Activated T-cell treated with anti-CD3 and anti-CD28 coated beads, Interleukin-2, amount 50 U/mL, for 4 hours (primary cell): ENCODE measurements at regions not wholly inside any gene's neighbourhood (a gene's known extent, or its start where the extent isn't known, plus 50 kb on each side); places are given as distances from the start of the nearest gene placed in this dataset.

Experiments used
- ATAC-seq, 2 donors: fragments of 200-7000 bp; cut with Tn5 transposase; one replicate each; pipeline ENCODE4 v1.10.0; 2021
- DNase-seq: peaks from one replicate; pipeline ENCODE4 v3.0.0-alpha.2; 2020
- H3K27me3 Mint-ChIP-seq: one replicate; pipeline ENCODE4 v1.8.0; 2021; ENCODE audit warnings: low read depth, mixed read lengths
- H3K36me3 Mint-ChIP-seq: one replicate; pipeline ENCODE4 v1.8.0; 2022; ENCODE audit warnings: mixed read lengths; ENCODE audit not compliant: insufficient read depth
- H3K4me1 Mint-ChIP-seq: one replicate; pipeline ENCODE4 v1.8.0; 2021; ENCODE audit warnings: low read depth, mixed read lengths
- H3K4me3 Mint-ChIP-seq: one replicate; pipeline ENCODE4 v1.8.0; 2021; ENCODE audit warnings: mild to moderate bottlenecking, moderate library complexity, mixed read lengths
- H3K9me3 Mint-ChIP-seq: one replicate; pipeline ENCODE4 v1.8.0; 2021; ENCODE audit warnings: mixed read lengths

DNA sequence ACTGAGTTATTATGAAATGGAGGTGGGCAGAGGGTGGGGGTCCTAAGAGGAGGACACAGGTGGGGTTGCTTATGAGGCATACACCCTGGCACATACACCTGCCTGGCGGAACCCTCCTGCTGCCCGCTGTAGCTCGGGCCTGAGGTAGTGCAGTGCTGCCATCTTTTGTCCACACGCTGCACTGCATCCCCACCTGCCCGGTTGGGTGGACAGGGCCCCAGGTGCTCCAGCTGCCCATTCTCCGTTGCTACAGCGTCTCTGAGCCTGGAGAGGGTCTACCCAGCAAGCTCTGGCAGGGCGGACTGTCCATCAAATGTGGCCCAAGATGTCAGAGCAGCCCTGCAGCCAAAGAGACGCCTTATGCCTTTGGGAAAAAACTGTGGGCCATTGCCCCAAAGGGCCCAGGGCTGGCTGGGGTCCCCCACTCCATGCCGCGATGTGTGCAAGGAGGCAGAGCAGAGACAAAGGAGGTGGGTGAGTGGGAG is 131.2 kb downstream of the BUD13 start:
- peaks cover 8% of the 10 kb centered on the region for H3K27me3 Mint-ChIP-seq
- H3K36me3 Mint-ChIP-seq, result no peaks in the 10 kb centered on the region
- no peaks in the 10 kb centered on the region for H3K9me3 Mint-ChIP-seq
- ATAC-seq, result no peak
- H3K4me1 Mint-ChIP-seq, result no peaks in the 10 kb centered on the region
- DNase-seq, result no peak
- H3K4me3 Mint-ChIP-seq, result no peak overlapping the region

DNA sequence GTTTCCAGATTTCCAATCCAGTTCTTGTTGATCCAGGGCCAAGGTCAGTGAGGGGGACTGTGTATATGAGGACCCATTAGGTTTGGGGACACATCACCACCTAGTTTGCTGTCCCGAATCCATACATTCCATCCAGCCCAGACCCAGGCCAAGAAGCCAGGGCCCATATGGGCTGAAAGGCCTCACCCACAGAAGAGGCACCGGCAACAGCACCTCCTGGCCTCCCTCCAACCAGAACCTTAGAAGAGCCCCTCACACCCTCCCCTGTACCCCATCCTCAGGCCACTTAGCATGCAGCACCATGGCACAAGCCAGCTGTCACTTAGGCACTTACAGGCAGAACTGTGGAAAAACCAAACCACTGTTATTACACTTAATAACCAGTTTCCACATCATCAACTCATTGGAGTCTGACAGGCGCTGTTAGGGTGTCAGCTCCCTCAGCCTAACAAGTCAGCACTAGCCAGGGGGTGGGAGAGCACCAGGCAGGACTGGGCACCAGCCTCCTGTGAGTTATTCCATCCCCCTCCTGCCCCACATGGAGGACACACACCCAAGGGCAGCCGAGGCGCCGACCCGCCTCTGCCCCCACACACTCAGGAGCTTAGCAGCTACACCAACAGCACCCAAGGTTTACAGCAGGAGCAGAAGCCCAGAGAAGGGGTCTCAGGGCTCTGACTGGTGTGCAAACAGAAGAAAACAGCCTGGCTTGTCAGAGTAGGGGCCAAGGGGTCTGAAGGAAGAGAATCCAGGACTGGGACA is 132.0 kb downstream of the BUD13 start:
- H3K4me3 Mint-ChIP-seq, result no peak overlapping the region
- H3K4me1 Mint-ChIP-seq, result no peaks in the 10 kb centered on the region
- ATAC-seq (no peak), DNase-seq (no peak)
- peaks cover 8% of the 10 kb centered on the region for H3K27me3 Mint-ChIP-seq
- H3K9me3 Mint-ChIP-seq, result no peaks in the 10 kb centered on the region
- H3K36me3 Mint-ChIP-seq, result no peaks in the 10 kb centered on the region

DNA sequence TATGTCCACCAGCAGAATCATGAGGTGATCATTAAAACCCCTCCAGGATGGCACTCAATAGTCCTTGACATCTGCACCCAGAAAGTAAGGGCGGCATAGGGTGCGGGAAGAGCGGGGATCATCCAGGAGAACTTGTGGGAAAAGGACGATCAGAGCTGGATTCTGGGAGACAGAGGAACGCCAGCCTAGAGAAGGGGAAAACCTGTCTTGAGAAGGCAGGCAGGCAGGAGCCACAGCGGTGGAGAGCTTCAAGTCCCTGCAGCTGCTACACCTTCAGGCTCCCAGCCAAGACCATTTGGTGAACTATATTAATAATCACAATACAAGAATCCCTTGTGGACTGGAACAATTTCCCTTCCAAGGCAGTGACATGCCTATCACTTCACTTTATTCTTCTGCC is 134.3 kb downstream of the BUD13 start:
- DNase-seq, result no peak
- no peaks in the 10 kb centered on the region for H3K9me3 Mint-ChIP-seq
- ATAC-seq, result no peak
- H3K4me3 Mint-ChIP-seq, result no peak overlapping the region
- no peaks in the 10 kb centered on the region for H3K36me3 Mint-ChIP-seq
- H3K27me3 Mint-ChIP-seq, result peaks cover 3% of the 10 kb centered on the region
- no peaks in the 10 kb centered on the region for H3K4me1 Mint-ChIP-seq

DNA sequence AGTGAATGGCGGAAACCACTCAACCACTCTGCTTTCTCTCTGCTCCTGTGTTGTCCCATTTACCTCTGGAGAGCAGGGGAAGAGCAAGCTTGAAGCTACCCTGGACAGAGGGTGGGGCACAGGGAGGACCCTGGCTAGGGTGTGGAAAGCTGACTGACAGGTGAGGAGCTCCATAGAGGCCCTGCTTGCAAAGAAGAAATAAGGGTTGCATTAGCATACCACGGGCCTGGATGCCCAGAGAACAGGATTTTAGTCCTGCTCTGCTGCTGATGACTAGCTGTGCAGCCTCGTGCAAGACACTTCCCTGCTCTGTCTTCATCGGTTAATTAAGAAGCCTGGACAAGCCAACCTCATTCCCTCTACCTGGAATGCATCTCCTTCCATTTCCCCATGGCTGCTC is 135.0 kb downstream of the BUD13 start:
- Mint-ChIP-seq H3K4me1 (no peaks in the 10 kb centered on the region), H3K9me3 (no peaks in the 10 kb centered on the region), H3K36me3 (no peaks in the 10 kb centered on the region), H3K4me3 (no peak overlapping the region), H3K27me3 (peaks cover 3% of the 10 kb centered on the region)
- ATAC-seq (no peak), DNase-seq (no peak)

DNA sequence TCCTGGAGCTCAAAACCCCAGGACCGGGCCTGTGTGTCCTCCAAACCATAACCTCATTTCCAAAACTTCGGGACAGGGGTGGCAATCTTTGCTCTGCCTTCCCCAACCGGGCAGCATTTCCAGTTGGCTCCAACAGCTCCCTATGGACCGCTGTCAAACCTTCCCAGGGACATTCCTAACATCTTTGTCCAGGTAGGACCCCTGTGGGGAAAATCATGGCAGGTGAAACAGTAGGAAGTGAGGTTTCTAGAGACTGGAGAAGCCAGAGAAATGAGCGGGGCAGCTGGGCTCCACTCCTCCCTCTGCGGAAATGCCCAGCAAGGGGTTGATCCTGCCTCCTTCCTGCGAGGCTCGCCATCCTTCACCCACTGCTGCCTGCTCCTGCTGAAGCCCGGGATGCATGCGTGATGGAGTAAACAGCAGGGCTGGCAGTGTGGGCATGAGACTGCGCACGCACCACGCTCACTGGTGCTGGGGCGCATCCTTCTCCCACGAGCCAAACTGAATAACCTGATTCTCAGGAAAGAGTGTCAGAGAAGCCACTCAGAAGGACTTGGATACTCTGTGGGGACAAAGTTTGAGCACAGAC is 136.4 kb downstream of the BUD13 start:
- H3K36me3 Mint-ChIP-seq, result no peaks in the 10 kb centered on the region
- H3K4me3 Mint-ChIP-seq, result no peak overlapping the region
- DNase-seq (no peak), ATAC-seq (no peak)
- H3K27me3 Mint-ChIP-seq, result no peaks in the 10 kb centered on the region
- no peaks in the 10 kb centered on the region for H3K9me3 Mint-ChIP-seq
- H3K4me1 Mint-ChIP-seq, result no peaks in the 10 kb centered on the region

DNA sequence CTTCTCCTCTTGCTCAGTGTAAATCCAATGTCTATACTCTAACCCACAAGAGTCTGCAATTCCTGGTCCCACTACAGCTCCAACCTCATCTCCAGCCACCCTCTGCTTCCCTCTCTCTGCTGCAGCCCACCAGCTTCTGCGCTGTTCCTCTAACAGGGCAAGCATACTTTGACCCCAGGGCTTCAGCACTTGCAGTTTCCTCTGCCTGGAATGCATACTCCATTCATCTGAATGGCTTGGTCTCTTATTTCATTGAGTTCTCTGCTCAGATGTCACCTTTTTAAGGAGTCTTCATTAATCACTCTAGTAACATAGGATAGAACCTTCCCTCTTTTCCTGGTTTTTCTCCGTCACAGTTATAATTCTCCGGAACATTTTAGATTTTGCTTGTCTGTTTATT is 141.6 kb downstream of the BUD13 start:
- H3K4me1 Mint-ChIP-seq, result no peaks in the 10 kb centered on the region
- DNase-seq (no peak), ATAC-seq (no peak)
- peaks cover 3% of the 10 kb centered on the region for H3K27me3 Mint-ChIP-seq
- H3K9me3 Mint-ChIP-seq, result peaks cover 6% of the 10 kb centered on the region
- no peak overlapping the region for H3K4me3 Mint-ChIP-seq
- no peaks in the 10 kb centered on the region for H3K36me3 Mint-ChIP-seq

DNA sequence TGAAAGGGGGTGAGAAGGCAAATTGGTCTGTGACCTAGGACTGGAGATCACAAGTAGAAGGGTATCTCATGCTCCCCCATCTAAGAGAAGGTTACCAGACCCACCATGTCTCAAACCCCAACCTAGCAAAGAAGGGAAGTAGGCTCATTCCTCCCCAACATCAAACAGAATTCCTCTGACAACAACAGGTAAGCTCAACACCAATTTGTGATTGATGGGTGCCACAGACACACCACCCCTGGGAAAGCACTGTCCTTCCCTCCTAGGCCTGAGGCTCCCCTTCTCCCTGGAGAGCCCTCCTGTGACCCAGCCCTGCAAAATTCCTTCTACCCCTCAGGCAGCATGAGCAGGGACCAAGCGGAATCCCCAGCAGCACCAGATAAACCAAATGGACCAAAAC is 154.3 kb downstream of the BUD13 start:
- Mint-ChIP-seq H3K9me3 (no peaks in the 10 kb centered on the region), H3K4me3 (no peak overlapping the region), H3K4me1 (no peaks in the 10 kb centered on the region), H3K27me3 (peaks cover 21% of the 10 kb centered on the region), H3K36me3 (no peaks in the 10 kb centered on the region)
- ATAC-seq (no peak), DNase-seq (no peak)

DNA sequence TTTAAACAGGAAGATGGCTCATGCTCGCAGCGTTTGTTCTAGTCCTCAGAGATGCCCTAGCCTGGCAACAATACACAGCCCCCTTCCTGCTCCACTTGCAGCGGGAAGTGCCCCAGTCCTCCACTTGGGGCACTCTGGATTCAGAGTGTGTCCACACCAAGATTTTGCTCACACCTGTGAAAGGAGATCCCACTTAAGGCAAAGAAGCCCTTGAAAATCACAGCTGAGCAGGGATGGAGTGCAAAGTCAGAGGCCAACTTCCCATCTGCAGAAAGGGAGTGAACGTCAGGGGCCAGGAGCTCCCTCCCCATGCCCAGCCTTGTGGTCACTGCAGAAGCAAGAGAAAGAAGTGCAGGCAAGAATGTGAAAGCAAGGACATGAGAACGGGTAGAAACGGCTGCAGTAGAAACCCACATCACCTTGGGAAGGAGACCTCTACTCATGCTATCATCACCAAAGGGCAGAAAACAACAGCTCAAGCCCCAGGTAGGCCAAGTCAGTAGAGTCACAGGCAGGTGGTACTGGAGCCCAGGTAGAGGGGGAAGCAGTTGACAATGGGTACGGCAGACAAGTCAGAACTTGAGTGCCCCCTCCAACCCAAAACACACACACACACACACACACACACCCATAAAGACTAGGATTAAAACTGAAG is 157.4 kb downstream of the BUD13 start:
- peaks cover 18% of the 10 kb centered on the region for H3K27me3 Mint-ChIP-seq
- H3K36me3 Mint-ChIP-seq, result no peaks in the 10 kb centered on the region
- no peak for ATAC-seq
- no peak overlapping the region for H3K4me3 Mint-ChIP-seq
- no peaks in the 10 kb centered on the region for H3K4me1 Mint-ChIP-seq
- no peak for DNase-seq
- no peaks in the 10 kb centered on the region for H3K9me3 Mint-ChIP-seq

DNA sequence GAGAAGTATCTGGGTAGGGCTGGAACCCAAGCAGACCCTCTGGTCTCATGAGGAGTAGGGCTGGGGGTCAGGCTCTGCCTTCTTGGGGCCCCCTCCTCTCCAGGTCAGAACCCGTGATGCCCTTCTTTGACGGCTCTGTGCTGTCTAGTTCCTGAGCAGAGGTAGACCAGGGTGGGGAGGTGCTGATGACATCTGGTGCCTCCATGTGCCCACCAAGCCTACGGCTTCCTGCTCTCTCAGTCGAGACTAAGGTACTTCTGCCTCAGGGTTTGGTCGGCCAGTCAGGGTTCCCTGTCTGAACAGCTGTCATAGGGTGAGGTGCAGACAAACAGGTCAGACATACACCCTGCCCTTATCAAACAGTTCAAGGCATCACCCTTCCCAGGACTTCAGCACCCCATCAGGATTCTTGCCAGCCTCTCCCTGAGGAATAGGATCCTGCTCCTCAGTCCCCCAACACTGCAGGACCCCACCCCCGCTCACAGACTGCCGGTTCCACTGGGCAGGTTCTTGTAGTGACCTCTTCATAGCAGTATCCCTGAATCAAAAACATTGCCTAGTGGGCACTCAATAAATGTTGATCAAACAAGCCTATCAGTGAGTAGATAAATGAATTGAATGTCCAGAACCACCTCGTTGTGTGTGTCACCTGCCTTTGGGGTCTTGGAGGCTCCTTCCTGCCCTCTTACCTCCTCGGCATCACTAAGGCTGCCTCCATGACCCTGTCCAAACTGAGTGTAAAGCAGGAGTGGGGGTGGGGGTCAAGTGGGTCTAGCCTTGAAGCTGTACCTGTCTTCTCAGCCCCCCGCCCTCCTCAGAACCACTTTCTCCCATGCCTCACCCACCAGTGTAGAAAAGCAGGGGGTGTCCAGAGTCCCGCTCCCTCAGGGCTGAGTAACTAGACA is 158.2 kb downstream of the BUD13 start:
- no peaks in the 10 kb centered on the region for H3K4me1 Mint-ChIP-seq
- DNase-seq, result no peak
- no peaks in the 10 kb centered on the region for H3K9me3 Mint-ChIP-seq
- no peak for ATAC-seq
- H3K4me3 Mint-ChIP-seq, result no peak overlapping the region
- peaks cover 18% of the 10 kb centered on the region for H3K27me3 Mint-ChIP-seq
- H3K36me3 Mint-ChIP-seq, result no peaks in the 10 kb centered on the region

DNA sequence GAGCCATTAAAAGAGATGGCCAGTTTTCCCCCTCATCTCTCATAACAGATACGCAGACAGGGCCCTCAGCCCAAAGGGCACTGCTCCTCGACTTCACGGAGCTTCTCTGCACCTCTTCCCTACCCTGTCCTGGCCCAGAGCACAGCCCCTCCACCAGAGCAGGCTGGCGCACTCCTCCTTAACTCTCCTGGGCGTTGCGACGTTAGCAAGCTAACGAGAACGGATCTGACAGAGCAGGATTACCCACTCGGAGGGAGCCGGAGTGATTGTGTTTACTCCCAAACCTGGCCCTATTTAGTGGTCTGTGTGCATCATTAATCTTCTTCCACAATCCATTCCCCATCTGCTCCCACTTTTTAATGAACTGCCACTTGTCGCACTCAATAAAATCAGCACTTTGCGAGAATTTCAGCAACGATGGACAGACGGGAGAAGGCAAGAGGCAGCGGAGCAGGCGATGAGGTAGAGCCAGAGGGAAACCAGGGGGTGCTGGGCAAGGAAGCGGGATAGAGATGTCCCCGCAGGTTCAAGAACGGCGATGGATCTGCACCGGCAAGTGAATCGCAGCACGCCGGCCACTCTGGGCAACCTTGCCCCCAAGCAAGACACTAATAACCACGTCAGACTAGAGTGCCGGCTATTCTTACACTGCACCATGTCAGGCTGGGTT is 159.4 kb downstream of the BUD13 start:
- no peaks in the 10 kb centered on the region for H3K4me1 Mint-ChIP-seq
- ATAC-seq, result no peak
- no peak overlapping the region for H3K4me3 Mint-ChIP-seq
- H3K36me3 Mint-ChIP-seq, result no peaks in the 10 kb centered on the region
- no peaks in the 10 kb centered on the region for H3K9me3 Mint-ChIP-seq
- DNase-seq, result no peak
- H3K27me3 Mint-ChIP-seq, result peaks cover 13% of the 10 kb centered on the region

DNA sequence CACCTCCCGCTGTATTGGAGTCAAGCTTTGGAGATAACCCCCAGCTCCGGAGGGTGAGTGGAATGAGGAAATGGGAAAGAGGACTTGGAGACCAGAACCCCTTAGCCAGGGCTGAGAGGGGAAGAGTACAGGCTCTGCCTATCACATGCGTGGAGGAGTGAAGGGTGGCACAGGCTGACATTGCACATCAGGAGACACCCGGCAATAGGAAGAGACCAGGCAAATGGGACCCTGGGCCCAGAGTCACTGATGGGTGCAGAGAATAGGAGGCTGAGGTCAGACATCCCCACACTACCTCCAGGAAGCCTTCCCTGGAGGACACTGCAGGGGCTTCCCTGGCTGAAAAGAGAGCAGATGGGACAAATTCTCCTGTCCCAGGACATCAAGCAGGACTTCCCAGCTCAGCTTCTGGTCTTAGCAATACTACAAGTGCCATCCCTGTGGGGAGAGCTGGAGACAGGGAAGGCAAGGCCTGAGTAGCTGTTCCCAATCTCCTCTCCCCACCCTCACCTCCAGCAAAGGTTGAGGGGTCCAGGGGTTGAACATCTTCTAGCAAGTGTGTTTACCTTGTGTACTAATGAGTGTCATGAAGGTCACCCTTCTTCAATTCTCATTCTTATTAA is 160.7 kb downstream of the BUD13 start:
- Mint-ChIP-seq H3K9me3 (no peaks in the 10 kb centered on the region), H3K4me3 (no peak overlapping the region), H3K27me3 (peaks cover 23% of the 10 kb centered on the region), H3K36me3 (no peaks in the 10 kb centered on the region), H3K4me1 (no peaks in the 10 kb centered on the region)
- no peak for DNase-seq
- ATAC-seq, result no peak

DNA sequence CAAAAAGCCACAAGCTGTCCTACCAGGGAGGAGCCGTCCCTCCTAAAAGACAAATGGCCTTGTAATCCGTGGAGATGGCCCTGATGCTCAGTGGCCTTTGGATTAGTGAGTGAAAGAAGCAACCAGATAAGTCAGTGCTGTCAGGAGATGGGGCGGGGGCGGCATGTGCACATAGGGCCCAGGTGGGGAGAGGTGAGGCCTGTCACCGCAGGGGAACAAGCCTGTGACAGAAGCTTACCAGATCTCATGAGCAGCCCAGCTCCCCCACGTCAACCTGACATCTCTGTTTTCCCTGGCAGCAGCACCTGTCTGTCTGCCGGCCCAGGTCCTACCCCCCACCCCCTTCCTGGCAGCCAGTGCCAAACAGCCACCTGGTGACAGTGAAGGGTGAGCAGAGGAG is 162.6 kb downstream of the BUD13 start:
- no peak overlapping the region for H3K4me3 Mint-ChIP-seq
- H3K9me3 Mint-ChIP-seq, result no peaks in the 10 kb centered on the region
- no peaks in the 10 kb centered on the region for H3K36me3 Mint-ChIP-seq
- H3K27me3 Mint-ChIP-seq, result peaks cover 33% of the 10 kb centered on the region
- ATAC-seq (no peak), DNase-seq (no peak)
- no peaks in the 10 kb centered on the region for H3K4me1 Mint-ChIP-seq

DNA sequence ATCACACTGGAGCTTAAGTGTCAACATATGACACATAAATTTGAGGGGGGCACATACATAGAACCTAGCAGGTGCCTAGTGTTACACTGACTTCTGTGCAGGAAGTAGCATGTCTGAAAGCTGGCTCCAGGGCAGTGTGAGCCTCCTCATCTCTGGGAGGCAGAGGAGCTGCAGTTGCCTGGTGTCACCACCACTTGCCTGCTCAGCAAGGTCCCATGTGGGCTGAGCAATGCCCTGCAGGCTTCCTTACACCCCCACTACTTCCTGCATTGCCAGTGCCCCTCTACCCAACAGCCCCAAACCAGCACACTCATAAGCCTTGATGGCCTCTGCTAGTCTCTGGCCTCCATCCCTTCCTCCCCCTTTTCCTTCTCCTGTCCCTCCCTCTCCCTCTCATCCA is 165.8 kb downstream of the BUD13 start:
- no peak for ATAC-seq
- H3K27me3 Mint-ChIP-seq, result peaks cover 30% of the 10 kb centered on the region
- H3K4me1 Mint-ChIP-seq, result no peaks in the 10 kb centered on the region
- no peaks in the 10 kb centered on the region for H3K9me3 Mint-ChIP-seq
- no peaks in the 10 kb centered on the region for H3K36me3 Mint-ChIP-seq
- no peak for DNase-seq
- no peak overlapping the region for H3K4me3 Mint-ChIP-seq
